ENCODE measurements at regions not wholly inside any gene's neighbourhood (a gene's known extent, or its start where the extent isn't known, plus 50 kb on each side); places are given as distances from the start of the nearest gene placed in this dataset.

DNA sequence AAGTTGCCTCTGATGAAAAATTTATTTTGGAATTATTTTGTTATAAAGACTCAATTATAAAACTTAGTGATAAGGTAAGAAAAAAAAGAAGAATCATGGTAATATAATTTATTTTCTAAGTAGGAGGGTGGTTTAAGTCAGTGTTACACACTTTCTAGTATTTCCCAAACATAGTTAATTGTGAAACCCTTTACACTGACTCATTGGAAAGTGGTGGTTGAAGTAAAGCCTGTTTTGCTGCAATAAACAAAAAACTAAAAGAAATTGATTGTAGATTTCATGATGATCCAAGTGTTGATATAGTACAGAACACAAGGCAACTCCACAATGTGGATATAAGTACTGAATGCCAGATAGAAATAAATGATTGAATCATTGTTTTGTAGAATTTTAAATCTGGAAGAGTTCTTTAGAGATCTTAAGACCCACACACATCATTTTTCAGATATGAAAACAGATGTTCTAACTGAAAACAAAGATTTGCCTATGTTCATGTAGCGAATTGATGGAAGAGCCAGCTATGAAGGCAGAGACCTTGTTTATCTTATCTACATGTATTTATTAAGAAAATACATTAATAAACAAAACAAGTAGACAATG lies 539.8 kb downstream of the PRELID2 start:
- no peak overlapping the region for H3K27ac ChIP-seq (ENCODE audit: low read length)
- H3K27me3 ChIP-seq (ENCODE audit: control insufficient read depth, insufficient read depth, low read length): no peaks in the 10 kb centered on the region
- ATAC-seq (no peak), DNase-seq (ENCODE audit: low read depth, low spot score) (no peak)
- POLR2A ChIA-PET: no interaction called here
- H3K36me3 ChIP-seq (ENCODE audit: control insufficient read depth, insufficient read depth, low read length): no peaks in the 10 kb centered on the region
- intact Hi-C loops (cut with micrococcal nuclease; ENCODE audit: unreplicated experiment) (no loop called here), in situ Hi-C loops (cut with HindIII; ENCODE audit: low pct_unique_long_range_greater_than_20kb, low sequenced_read_pairs) (no loop called here)
- no peaks in the 10 kb centered on the region for H3K4me1 ChIP-seq (ENCODE audit: control insufficient read depth, insufficient read depth, low read length)
- BruUV-seq (replicated peaks): no TSS peak
- no peaks in the 10 kb centered on the region for H3K9me3 ChIP-seq (ENCODE audit: control insufficient read depth, insufficient read depth, low read depth, low read length)
- H3K4me3 ChIP-seq (ENCODE audit: low read depth in 2 of 2, low read length in 2 of 2): no peak overlapping the region
- CTCF ChIA-PET: no interaction called here
- TF ChIP-seq, protein P1, sequence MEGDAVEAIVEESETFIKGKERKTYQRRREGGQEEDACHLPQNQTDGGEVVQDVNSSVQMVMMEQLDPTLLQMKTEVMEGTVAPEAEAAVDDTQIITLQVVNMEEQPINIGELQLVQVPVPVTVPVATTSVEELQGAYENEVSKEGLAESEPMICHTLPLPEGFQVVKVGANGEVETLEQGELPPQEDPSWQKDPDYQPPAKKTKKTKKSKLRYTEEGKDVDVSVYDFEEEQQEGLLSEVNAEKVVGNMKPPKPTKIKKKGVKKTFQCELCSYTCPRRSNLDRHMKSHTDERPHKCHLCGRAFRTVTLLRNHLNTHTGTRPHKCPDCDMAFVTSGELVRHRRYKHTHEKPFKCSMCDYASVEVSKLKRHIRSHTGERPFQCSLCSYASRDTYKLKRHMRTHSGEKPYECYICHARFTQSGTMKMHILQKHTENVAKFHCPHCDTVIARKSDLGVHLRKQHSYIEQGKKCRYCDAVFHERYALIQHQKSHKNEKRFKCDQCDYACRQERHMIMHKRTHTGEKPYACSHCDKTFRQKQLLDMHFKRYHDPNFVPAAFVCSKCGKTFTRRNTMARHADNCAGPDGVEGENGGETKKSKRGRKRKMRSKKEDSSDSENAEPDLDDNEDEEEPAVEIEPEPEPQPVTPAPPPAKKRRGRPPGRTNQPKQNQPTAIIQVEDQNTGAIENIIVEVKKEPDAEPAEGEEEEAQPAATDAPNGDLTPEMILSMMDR (IDR thresholded peaks at IDR 0.05): no peak
- TF ChIP-seq, protein P2, sequence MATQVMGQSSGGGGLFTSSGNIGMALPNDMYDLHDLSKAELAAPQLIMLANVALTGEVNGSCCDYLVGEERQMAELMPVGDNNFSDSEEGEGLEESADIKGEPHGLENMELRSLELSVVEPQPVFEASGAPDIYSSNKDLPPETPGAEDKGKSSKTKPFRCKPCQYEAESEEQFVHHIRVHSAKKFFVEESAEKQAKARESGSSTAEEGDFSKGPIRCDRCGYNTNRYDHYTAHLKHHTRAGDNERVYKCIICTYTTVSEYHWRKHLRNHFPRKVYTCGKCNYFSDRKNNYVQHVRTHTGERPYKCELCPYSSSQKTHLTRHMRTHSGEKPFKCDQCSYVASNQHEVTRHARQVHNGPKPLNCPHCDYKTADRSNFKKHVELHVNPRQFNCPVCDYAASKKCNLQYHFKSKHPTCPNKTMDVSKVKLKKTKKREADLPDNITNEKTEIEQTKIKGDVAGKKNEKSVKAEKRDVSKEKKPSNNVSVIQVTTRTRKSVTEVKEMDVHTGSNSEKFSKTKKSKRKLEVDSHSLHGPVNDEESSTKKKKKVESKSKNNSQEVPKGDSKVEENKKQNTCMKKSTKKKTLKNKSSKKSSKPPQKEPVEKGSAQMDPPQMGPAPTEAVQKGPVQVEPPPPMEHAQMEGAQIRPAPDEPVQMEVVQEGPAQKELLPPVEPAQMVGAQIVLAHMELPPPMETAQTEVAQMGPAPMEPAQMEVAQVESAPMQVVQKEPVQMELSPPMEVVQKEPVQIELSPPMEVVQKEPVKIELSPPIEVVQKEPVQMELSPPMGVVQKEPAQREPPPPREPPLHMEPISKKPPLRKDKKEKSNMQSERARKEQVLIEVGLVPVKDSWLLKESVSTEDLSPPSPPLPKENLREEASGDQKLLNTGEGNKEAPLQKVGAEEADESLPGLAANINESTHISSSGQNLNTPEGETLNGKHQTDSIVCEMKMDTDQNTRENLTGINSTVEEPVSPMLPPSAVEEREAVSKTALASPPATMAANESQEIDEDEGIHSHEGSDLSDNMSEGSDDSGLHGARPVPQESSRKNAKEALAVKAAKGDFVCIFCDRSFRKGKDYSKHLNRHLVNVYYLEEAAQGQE (IDR thresholded peaks at IDR 0.05; ENCODE audit: insufficient read depth in 1 of 2, low read depth in 2 of 2, low read length in 1 of 2): no peak
- no peak for TF ChIP-seq SIN3A (IDR thresholded peaks at IDR 0.05; ENCODE audit: borderline replicate concordance, insufficient read depth, low read depth, low read length)
- no peak for TF ChIP-seq TCF7L2 (IDR thresholded peaks at IDR 0.05; ENCODE audit: low read depth, low read length)
- no peak for TF ChIP-seq POLR2AphosphoS5 (IDR thresholded peaks at IDR 0.05; ENCODE audit: low read depth, low read length)

GRCh38 chr5:145294331-145294730 lies 540.8 kb downstream of the PRELID2 start:
- Histone ChIP-seq H3K4me3 (ENCODE audit: low read depth in 2 of 2, low read length in 2 of 2) (no peak overlapping the region), H3K4me1 (ENCODE audit: control insufficient read depth, insufficient read depth, low read length) (no peaks in the 10 kb centered on the region), H3K27ac (ENCODE audit: low read length) (no peak overlapping the region), H3K9me3 (ENCODE audit: control insufficient read depth, insufficient read depth, low read depth, low read length) (no peaks in the 10 kb centered on the region), H3K36me3 (ENCODE audit: control insufficient read depth, insufficient read depth, low read length) (no peaks in the 10 kb centered on the region), H3K27me3 (ENCODE audit: control insufficient read depth, insufficient read depth, low read length) (no peaks in the 10 kb centered on the region)
- DNase-seq (ENCODE audit: low read depth, low spot score): no peak
- in situ Hi-C loops (cut with HindIII; ENCODE audit: low pct_unique_long_range_greater_than_20kb, low sequenced_read_pairs): no loop called here
- TF ChIP-seq, protein P1 (IDR thresholded peaks at IDR 0.05): no peak
- no peak for TF ChIP-seq POLR2AphosphoS5 (IDR thresholded peaks at IDR 0.05; ENCODE audit: low read depth, low read length)
- TF ChIP-seq SIN3A (IDR thresholded peaks at IDR 0.05; ENCODE audit: borderline replicate concordance, insufficient read depth, low read depth, low read length): no peak
- no peak for TF ChIP-seq TCF7L2 (IDR thresholded peaks at IDR 0.05; ENCODE audit: low read depth, low read length)
- TF ChIP-seq, protein P2 (IDR thresholded peaks at IDR 0.05; ENCODE audit: insufficient read depth in 1 of 2, low read depth in 2 of 2, low read length in 1 of 2): no peak
- no TSS peak for BruUV-seq (replicated peaks)
- POLR2A ChIA-PET: no interaction called here
- no peak for ATAC-seq
- CTCF ChIA-PET: no interaction called here
- intact Hi-C loops (cut with micrococcal nuclease; ENCODE audit: unreplicated experiment): no loop called here
